Natural killer cell (primary cell): ENCODE measurements at regions not wholly inside any gene's neighbourhood (a gene's known extent, or its start where the extent isn't known, plus 50 kb on each side); places are given as distances from the start of the nearest gene placed in this dataset.

ENCODE experiments used
- ATAC-seq, 3 donors: fragments of 150-1000 bp in 2 of 3; fragments of 200-7000 bp in 1 of 3; cut with Tn5 transposase; 1 replicate in 1 of 3; 2 replicates in 2 of 3; pipeline ENCODE4 v1.10.0; 2021; ENCODE audit warnings: mild to moderate bottlenecking in 2 of 3, moderate library complexity in 2 of 3
- DNase-seq, 2 donors: peaks; one replicate each; pipeline versions ENCODE4 v3.0.0 to v3.0.0-alpha.2; 2013 to 2021; ENCODE audit warnings: mixed read lengths in 1 of 2
- H3K27ac ChIP-seq: one replicate; pipeline ENCODE4 v1.5.1; 2013; ENCODE audit warnings: mild to moderate bottlenecking, low read length
- H3K27me3 ChIP-seq: one replicate; pipeline ENCODE4 v1.6.1; 2013; ENCODE audit warnings: low read length; ENCODE audit not compliant: control insufficient read depth, insufficient read depth
- H3K36me3 ChIP-seq: one replicate; pipeline ENCODE4 v1.6.1; 2013; ENCODE audit warnings: low read length; ENCODE audit not compliant: control insufficient read depth, insufficient read depth
- H3K4me1 ChIP-seq: one replicate; pipeline ENCODE4 v1.6.1; 2013; ENCODE audit warnings: low read length; ENCODE audit not compliant: control insufficient read depth, insufficient read depth
- H3K4me3 ChIP-seq: one replicate; pipeline ENCODE4 v1.5.1; 2013; ENCODE audit warnings: low read length
- H3K9me3 ChIP-seq: one replicate; pipeline ENCODE4 v1.6.1; 2013; ENCODE audit warnings: low read length; ENCODE audit not compliant: control insufficient read depth, insufficient read depth
- H3K27ac Mint-ChIP-seq, 2 donors: one replicate each; pipeline ENCODE4 v1.8.0; 2022; ENCODE audit warnings: mild to moderate bottlenecking in 2 of 2, mixed read lengths in 2 of 2, moderate library complexity in 1 of 2
- H3K27me3 Mint-ChIP-seq, 2 donors: one replicate each; pipeline ENCODE4 v1.8.0; 2022; ENCODE audit warnings: low read depth in 2 of 2, mixed read lengths in 2 of 2
- H3K36me3 Mint-ChIP-seq: one replicate; pipeline ENCODE4 v1.8.0; 2022; ENCODE audit warnings: mixed read lengths
- H3K4me1 Mint-ChIP-seq, 2 donors: one replicate each; pipeline ENCODE4 v1.8.0; 2022; ENCODE audit warnings: mixed read lengths in 2 of 2
- H3K4me3 Mint-ChIP-seq: one replicate; pipeline ENCODE4 v1.8.0; 2022; ENCODE audit warnings: mild to moderate bottlenecking, moderate library complexity, mixed read lengths
- H3K9me3 Mint-ChIP-seq, 2 donors: one replicate each; pipeline ENCODE4 v1.8.0; 2022; ENCODE audit warnings: mixed read lengths in 2 of 2
- WGBS: methylation state at CpG from one replicate; pipeline ENCODE4 v1.1.7; 2013; ENCODE audit warnings: missing lambda C conversion rate; ENCODE audit not compliant: insufficient coverage; 5-methylcytosine and 5-hydroxymethylcytosine counted together
- intact Hi-C: fragments of 100-400 bp; cut with micrococcal nuclease; formaldehyde crosslinking; loops from one replicate; pipeline ENCODE4 v1.14.2; 2022
- TF ChIP-seq, protein P1 (sequence below): fragments of 200-600 bp; IDR thresholded peaks from one replicate; pipeline ENCODE4 v1.8.0; 2022; ENCODE audit warnings: antibody characterized with exemption

DNA sequence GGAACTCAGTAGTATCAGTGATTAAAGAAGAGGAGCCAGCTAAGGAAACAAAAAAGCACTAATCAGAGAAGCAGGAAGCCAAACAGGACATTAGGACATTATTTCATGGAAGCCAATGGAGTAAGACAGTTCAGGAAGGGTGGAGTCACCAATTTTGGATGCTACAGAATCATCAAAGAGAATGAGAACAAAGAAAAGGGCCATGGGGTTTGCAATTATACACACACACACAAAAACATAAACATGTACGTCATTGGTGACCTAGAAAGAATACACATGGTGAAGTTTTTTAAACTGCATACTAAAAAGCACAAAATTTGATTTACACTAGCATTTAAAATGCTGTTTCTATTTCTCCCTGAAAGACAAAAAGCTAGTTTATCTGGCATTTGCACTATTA is 96.8 kb upstream of the MRPS30 start:
- DNase-seq (no peak), ATAC-seq (no peak)
- no peaks in the 10 kb centered on the region for H3K36me3 Mint-ChIP-seq
- intact Hi-C loops = no loop called here
- Histone ChIP-seq H3K4me3 (no peak overlapping the region), H3K27ac (no peak overlapping the region), H3K27me3 (no peaks in the 10 kb centered on the region), H3K9me3 (no peaks in the 10 kb centered on the region), H3K4me1 (no peaks in the 10 kb centered on the region), H3K36me3 (no peaks in the 10 kb centered on the region)
- no peak overlapping the region for H3K27ac Mint-ChIP-seq
- WGBS = 89% methylated on average over 1 of the region's 1 CpG
- no peaks in the 10 kb centered on the region for H3K27me3 Mint-ChIP-seq
- TF ChIP-seq, protein P1, sequence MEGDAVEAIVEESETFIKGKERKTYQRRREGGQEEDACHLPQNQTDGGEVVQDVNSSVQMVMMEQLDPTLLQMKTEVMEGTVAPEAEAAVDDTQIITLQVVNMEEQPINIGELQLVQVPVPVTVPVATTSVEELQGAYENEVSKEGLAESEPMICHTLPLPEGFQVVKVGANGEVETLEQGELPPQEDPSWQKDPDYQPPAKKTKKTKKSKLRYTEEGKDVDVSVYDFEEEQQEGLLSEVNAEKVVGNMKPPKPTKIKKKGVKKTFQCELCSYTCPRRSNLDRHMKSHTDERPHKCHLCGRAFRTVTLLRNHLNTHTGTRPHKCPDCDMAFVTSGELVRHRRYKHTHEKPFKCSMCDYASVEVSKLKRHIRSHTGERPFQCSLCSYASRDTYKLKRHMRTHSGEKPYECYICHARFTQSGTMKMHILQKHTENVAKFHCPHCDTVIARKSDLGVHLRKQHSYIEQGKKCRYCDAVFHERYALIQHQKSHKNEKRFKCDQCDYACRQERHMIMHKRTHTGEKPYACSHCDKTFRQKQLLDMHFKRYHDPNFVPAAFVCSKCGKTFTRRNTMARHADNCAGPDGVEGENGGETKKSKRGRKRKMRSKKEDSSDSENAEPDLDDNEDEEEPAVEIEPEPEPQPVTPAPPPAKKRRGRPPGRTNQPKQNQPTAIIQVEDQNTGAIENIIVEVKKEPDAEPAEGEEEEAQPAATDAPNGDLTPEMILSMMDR = no peak
- peaks cover 14 to 15% of the 10 kb centered on the region in 2 donors for H3K9me3 Mint-ChIP-seq
- no peaks in the 10 kb centered on the region for H3K4me1 Mint-ChIP-seq
- H3K4me3 Mint-ChIP-seq = no peak overlapping the region

DNA sequence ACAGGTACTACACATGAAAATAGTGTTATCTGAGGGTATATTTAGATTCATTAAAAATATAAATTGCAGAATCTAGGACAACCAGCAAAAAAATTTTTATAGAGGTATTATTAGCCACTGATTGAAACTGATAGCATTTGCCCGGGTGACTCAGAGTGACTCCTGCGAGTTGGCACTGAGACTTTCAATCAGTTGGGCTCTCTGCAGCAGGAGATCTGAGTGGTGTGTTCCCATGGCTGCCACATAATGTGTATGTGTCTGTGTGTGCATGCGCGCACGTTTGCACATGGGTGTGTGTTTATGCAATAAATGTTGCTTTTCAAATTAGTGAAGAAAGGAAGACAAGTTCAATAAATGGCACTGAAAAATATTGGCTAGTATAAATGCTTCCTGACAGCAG is 100.1 kb upstream of the MRPS30 start:
- no peaks in the 10 kb centered on the region for H3K4me1 Mint-ChIP-seq
- H3K4me1 ChIP-seq = no peaks in the 10 kb centered on the region
- no peaks in the 10 kb centered on the region for H3K27me3 Mint-ChIP-seq
- no peaks in the 10 kb centered on the region for H3K36me3 ChIP-seq
- no peak overlapping the region for H3K27ac Mint-ChIP-seq
- no peak for DNase-seq
- no peak overlapping the region for H3K4me3 ChIP-seq
- no peaks in the 10 kb centered on the region for H3K9me3 ChIP-seq
- H3K27me3 ChIP-seq = no peaks in the 10 kb centered on the region
- ATAC-seq = no peak
- H3K9me3 Mint-ChIP-seq = peaks cover 12 to 15% of the 10 kb centered on the region in 2 donors
- H3K36me3 Mint-ChIP-seq = no peaks in the 10 kb centered on the region
- 86% methylated on average over 5 of the region's 5 CpGs for WGBS
- H3K4me3 Mint-ChIP-seq = no peak overlapping the region
- TF ChIP-seq, protein P1 = no peak
- H3K27ac ChIP-seq = no peak overlapping the region
- intact Hi-C loops = no loop called here

DNA sequence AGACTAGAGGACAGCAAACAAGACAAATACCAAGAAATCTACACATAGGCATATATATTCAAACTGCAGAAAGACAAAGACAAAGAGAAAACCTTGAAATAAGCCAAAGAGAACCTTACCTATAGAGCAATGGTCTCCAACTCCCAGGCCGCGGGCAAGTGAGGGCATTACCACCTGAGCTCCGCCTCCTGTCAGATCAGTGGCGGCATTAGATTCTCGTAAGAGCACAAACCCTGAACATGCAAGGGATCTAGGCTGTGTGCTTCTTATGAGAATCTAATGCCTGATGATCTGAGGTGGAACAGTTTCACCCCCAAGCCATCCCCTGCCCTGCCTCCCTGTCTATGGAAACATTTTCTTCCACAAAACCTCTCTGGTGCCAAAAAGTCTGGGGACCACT is 101.0 kb upstream of the MRPS30 start:
- Histone ChIP-seq H3K27me3 (no peaks in the 10 kb centered on the region), H3K9me3 (no peaks in the 10 kb centered on the region), H3K4me3 (no peak overlapping the region), H3K4me1 (no peaks in the 10 kb centered on the region), H3K27ac (no peak overlapping the region), H3K36me3 (no peaks in the 10 kb centered on the region)
- TF ChIP-seq, protein P1 = no peak
- intact Hi-C loops = no loop called here
- 96% methylated on average over 5 of the region's 5 CpGs for WGBS
- ATAC-seq (no peak), DNase-seq (no peak)
- Mint-ChIP-seq H3K27ac (no peak overlapping the region), H3K36me3 (no peaks in the 10 kb centered on the region), H3K4me1 (no peaks in the 10 kb centered on the region), H3K9me3 (peaks cover 14 to 15% of the 10 kb centered on the region in 2 donors), H3K27me3 (no peaks in the 10 kb centered on the region), H3K4me3 (no peak overlapping the region)

DNA sequence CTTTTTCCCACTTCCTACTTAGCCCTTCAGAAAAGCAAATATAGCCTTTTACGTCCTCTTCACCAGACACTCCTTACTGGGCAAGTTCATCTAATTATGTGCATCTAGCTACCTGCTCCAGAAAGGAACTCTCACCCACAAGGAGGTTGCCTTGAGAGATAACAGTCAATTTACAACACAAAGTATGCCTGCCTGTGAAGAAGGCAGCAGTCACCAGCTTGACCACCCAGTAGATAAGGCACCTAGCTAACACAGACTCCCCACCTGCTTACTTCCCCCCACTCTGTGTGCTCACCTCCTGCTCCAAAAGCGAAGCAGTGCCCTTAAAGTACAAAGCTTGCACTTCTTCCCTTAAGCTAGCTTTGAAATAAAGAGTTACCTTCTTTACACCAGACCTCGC is 111.7 kb upstream of the MRPS30 start:
- Histone ChIP-seq H3K4me3 (no peak overlapping the region), H3K36me3 (no peaks in the 10 kb centered on the region), H3K27me3 (no peaks in the 10 kb centered on the region), H3K27ac (no peak overlapping the region), H3K4me1 (no peaks in the 10 kb centered on the region), H3K9me3 (no peaks in the 10 kb centered on the region)
- H3K27ac Mint-ChIP-seq = no peak overlapping the region
- peaks cover 12 to 15% of the 10 kb centered on the region in 2 donors for H3K9me3 Mint-ChIP-seq
- intact Hi-C loops = no loop called here
- H3K27me3 Mint-ChIP-seq = no peaks in the 10 kb centered on the region
- ATAC-seq = no peak
- DNase-seq = no peak
- H3K4me3 Mint-ChIP-seq = no peak overlapping the region
- H3K36me3 Mint-ChIP-seq = no peaks in the 10 kb centered on the region
- no peaks in the 10 kb centered on the region for H3K4me1 Mint-ChIP-seq
- 63% methylated on average over 2 of the region's 3 CpGs for WGBS
- TF ChIP-seq, protein P1 = no peak
